ENCODE measurements at regions not wholly inside any gene's neighbourhood (a gene's known extent, or its start where the extent isn't known, plus 50 kb on each side); places are given as distances from the start of the nearest gene placed in this dataset.

DNA sequence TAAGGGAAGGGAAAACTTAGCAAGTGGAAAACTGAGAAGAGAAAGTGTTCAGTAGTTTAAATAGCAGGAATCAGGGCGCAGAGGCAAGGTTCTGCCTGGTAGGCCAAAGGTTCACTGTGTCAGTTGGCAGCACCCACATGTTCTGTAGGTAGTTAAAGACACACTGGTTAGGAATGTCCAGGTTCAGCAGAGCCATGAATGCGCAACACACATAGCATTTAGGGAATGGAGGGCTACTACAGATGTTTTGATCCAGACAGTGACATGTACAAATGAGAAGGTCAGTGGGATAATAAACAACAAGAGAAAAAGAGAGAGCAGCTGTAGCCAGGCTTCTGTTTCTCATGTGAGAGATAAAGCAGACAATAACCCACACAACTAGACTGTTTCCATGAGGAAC lies 56.2 kb upstream of the ARHGAP42 start:
- TF ChIP-seq, protein P1, sequence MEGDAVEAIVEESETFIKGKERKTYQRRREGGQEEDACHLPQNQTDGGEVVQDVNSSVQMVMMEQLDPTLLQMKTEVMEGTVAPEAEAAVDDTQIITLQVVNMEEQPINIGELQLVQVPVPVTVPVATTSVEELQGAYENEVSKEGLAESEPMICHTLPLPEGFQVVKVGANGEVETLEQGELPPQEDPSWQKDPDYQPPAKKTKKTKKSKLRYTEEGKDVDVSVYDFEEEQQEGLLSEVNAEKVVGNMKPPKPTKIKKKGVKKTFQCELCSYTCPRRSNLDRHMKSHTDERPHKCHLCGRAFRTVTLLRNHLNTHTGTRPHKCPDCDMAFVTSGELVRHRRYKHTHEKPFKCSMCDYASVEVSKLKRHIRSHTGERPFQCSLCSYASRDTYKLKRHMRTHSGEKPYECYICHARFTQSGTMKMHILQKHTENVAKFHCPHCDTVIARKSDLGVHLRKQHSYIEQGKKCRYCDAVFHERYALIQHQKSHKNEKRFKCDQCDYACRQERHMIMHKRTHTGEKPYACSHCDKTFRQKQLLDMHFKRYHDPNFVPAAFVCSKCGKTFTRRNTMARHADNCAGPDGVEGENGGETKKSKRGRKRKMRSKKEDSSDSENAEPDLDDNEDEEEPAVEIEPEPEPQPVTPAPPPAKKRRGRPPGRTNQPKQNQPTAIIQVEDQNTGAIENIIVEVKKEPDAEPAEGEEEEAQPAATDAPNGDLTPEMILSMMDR (IDR thresholded peaks at IDR 0.05), result no peak
- TF ChIP-seq EP300 (IDR thresholded peaks at IDR 0.05) (no peak), POLR2A (IDR thresholded peaks at IDR 0.05) (no peak), POLR2AphosphoS5 (IDR thresholded peaks at IDR 0.05) (no peak)

Measured in stomach (tissue), 4 donors.